Endothelial cell of umbilical vein (primary cell): ENCODE measurements at regions not wholly inside any gene's neighbourhood (a gene's known extent, or its start where the extent isn't known, plus 50 kb on each side); places are given as distances from the start of the nearest gene placed in this dataset.

ENCODE experiments used
- BruUV-seq: library from RNA; stranded (reverse); fragments of 400-500 nt; replicated peaks from 2 replicates; lab custom pipeline; 2021; lab: Mats Ljungman, UMichigan
- CTCF ChIA-PET: fragments of 300-600, 350-600 bp; sonication (Branson Sonifier 250); formaldehyde crosslinking; loops from one replicate; lab custom pipeline; 2021; ENCODE audit warnings: antibody characterized with exemption, inconsistent platforms; lab: Charles Lee
- POLR2A ChIA-PET: fragments of 300-600, 350-600 bp; sonication (Branson Sonifier 250); formaldehyde crosslinking; loops from one replicate; lab custom pipeline; 2021; ENCODE audit warnings: antibody characterized with exemption, inconsistent platforms; lab: Charles Lee
- DNase-seq: peaks from one replicate; pipeline ENCODE4 v3.0.0-alpha.2; 2011; ENCODE audit warnings: low read depth, low spot score
- FAIRE-seq: peaks from 2 replicates; lab custom pipeline; 2011; peaks lifted over from hg19 to GRCh38; lab: Jason Lieb, UNC
- H2AFZ ChIP-seq: 2 replicates; pipeline ENCODE4 v1.6.0; 2012; ENCODE audit warnings: low read depth, low read length, control low read depth, inconsistent platforms
- H3K27ac ChIP-seq: 2 replicates; pipeline ENCODE4 v1.5.1; 2011; ENCODE audit warnings: low read depth, mild to moderate bottlenecking, control low read depth, low read length, moderate library complexity; ENCODE audit not compliant: insufficient read depth
- H3K27me3 ChIP-seq, 2 experiments: 2 replicates each; pipeline versions ENCODE4 v1.6.0 to v1.6.1; 2011; ENCODE audit warnings: low read length in 2 of 2, mixed read lengths in 1 of 2; ENCODE audit not compliant: control insufficient read depth in 2 of 2, insufficient read depth in 2 of 2
- H3K36me3 ChIP-seq, 2 experiments: 2 replicates in 1 of 2; 3 replicates in 1 of 2; pipeline ENCODE4 v1.5.1; 2011; ENCODE audit warnings: low read length in 2 of 2, mild to moderate bottlenecking in 1 of 2, moderate library complexity in 1 of 2; ENCODE audit not compliant: control insufficient read depth in 2 of 2, insufficient read depth in 2 of 2; ENCODE audit errors: extremely low read depth in 1 of 2
- H3K4me1 ChIP-seq: 3 replicates; pipeline ENCODE4 v1.5.1; 2011; ENCODE audit warnings: mild to moderate bottlenecking, low read length; ENCODE audit not compliant: control insufficient read depth, insufficient read depth; ENCODE audit errors: extremely low read depth
- H3K4me2 ChIP-seq: 2 replicates; pipeline ENCODE4 v1.6.1; 2011; ENCODE audit warnings: low read length, control low read depth, mixed read lengths; ENCODE audit not compliant: insufficient read depth
- H3K4me3 ChIP-seq, 3 experiments: fragments of 200-600 bp in 1 of 3; sonication (generic), shearing (Covaris generic) in 1 of 3; replicated peaks in 1 of 3; 2 replicates each; pipeline ENCODE4 v1.5.1; 2011 to 2016; ENCODE audit warnings: control low read depth in 3 of 3, low read length in 3 of 3, mild to moderate bottlenecking in 2 of 3, inconsistent platforms in 1 of 3, low read depth in 1 of 3, moderate library complexity in 1 of 3; ENCODE audit not compliant: insufficient read depth in 1 of 3
- H3K79me2 ChIP-seq: 2 replicates; pipeline ENCODE4 v1.6.0; 2012; ENCODE audit warnings: low read length, inconsistent platforms; ENCODE audit not compliant: control insufficient read depth, insufficient read depth
- H3K9ac ChIP-seq: replicated peaks from 2 replicates; pipeline ENCODE3; 2011; ENCODE audit warnings: low read length, control low read depth; ENCODE audit not compliant: insufficient read depth; ENCODE audit errors: extremely low read depth
- H3K9me1 ChIP-seq: replicated peaks from 3 replicates; pipeline ENCODE4 v1.6.0; 2011; ENCODE audit warnings: mild to moderate bottlenecking, low read length; ENCODE audit not compliant: control insufficient read depth, insufficient read depth; ENCODE audit errors: extremely low read depth
- H3K9me3 ChIP-seq: replicated peaks from 2 replicates; pipeline ENCODE4 v1.5.1; 2012; ENCODE audit warnings: low read length, inconsistent platforms; ENCODE audit not compliant: control insufficient read depth, insufficient read depth
- H4K20me1 ChIP-seq: replicated peaks from 2 replicates; pipeline ENCODE3; 2011; ENCODE audit warnings: mild to moderate bottlenecking, low read length; ENCODE audit not compliant: control insufficient read depth, insufficient read depth; ENCODE audit errors: extremely low read depth
- EZH2 ChIP-seq: IDR thresholded peaks from 2 replicates; pipeline ENCODE4 v1.6.1; 2012; ENCODE audit warnings: borderline replicate concordance, low read depth, mild to moderate bottlenecking, moderate library complexity, low read length, inconsistent platforms; ENCODE audit not compliant: severe bottlenecking
- FOS ChIP-seq: IDR thresholded peaks from 2 replicates; pipeline ENCODE4 v1.6.1; 2011; ENCODE audit warnings: mild to moderate bottlenecking, low read length, moderate library complexity, borderline replicate concordance; ENCODE audit not compliant: insufficient read depth
- GATA2 ChIP-seq: IDR thresholded peaks from 2 replicates; pipeline ENCODE4 v1.7.0; 2011; ENCODE audit warnings: low read depth, mild to moderate bottlenecking, moderate library complexity, mixed read lengths, low read length; ENCODE audit not compliant: insufficient read length, insufficient read depth
- JUN ChIP-seq: IDR thresholded peaks from 2 replicates; pipeline ENCODE4 v1.6.1; 2011; ENCODE audit warnings: borderline replicate concordance, low read depth; ENCODE audit not compliant: insufficient read length, insufficient read depth
- MYC ChIP-seq: IDR thresholded peaks from one replicate; pipeline ENCODE4 v1.6.1; 2011; ENCODE audit warnings: mild to moderate bottlenecking, low read depth, low read length
- POLR2A ChIP-seq: IDR thresholded peaks from 2 replicates; pipeline ENCODE4 v1.6.1; 2012; ENCODE audit warnings: low read depth, mild to moderate bottlenecking, control low read depth, low read length
- POLR2AphosphoS5 ChIP-seq: IDR thresholded peaks from 2 replicates; pipeline ENCODE4 v1.6.1; 2012; ENCODE audit warnings: low read depth, mild to moderate bottlenecking, control low read depth, low read length, moderate library complexity; ENCODE audit not compliant: insufficient read depth
- dilution Hi-C: fragments of 300-500 bp; cut with MboI; formaldehyde crosslinking; loops from one replicate; pipeline ENCODE4 v1.15.0; 2019; ENCODE audit warnings: low sequenced_read_pairs; ENCODE audit not compliant: extremely low pct_ligation_motif_present
- intact Hi-C: fragments of 100-400 bp; cut with micrococcal nuclease; formaldehyde crosslinking; loops from one replicate; pipeline ENCODE4 v1.10.0; 2022
- TF ChIP-seq, protein P1 (sequence below), 2 donors: IDR thresholded peaks; 1 replicate in 1 of 2; 2 replicates in 1 of 2; pipeline ENCODE4 v1.5.1; 2011; ENCODE audit warnings: low read length in 2 of 2, mild to moderate bottlenecking in 2 of 2, moderate library complexity in 2 of 2, control low read depth in 1 of 2, inconsistent platforms in 1 of 2, low read depth in 1 of 2; ENCODE audit not compliant: insufficient read depth in 1 of 2; ENCODE audit errors: extremely low read depth in 1 of 2
- TF ChIP-seq, protein P2 (sequence below): IDR thresholded peaks from 2 replicates; pipeline ENCODE4 v1.6.1; 2011; ENCODE audit not compliant: insufficient read depth, insufficient read length

DNA sequence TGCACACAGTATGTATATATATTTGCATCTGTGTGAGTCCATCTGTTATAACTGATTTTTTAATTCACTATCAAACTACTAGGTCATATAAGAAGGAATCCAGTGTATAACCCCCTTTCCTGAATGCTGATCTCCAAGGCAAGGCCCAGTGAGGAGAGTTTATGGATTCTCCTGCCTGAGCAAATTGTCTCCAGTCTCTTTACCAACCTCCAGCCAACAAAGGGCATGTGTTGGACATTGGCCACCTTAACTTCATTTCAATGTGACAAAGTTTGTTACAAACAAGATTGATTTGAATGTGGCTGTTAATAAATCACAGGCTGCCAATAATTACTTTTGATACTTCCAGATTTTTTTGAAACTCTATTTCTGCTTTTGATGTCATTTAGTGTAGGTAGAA, 191.6 kb downstream of the HAO1 start:
- H3K79me2 ChIP-seq: no peaks in the 10 kb centered on the region
- H3K36me3 ChIP-seq: no peaks in the 10 kb centered on the region
- H2AFZ ChIP-seq: no peak overlapping the region
- no peak overlapping the region for H3K9ac ChIP-seq
- H4K20me1 ChIP-seq: no peaks in the 10 kb centered on the region
- intact Hi-C loops: no loop called here
- BruUV-seq: no TSS peak
- H3K9me3 ChIP-seq: no peaks in the 10 kb centered on the region
- FAIRE-seq (no peak), DNase-seq (no peak)
- TF ChIP-seq MYC (no peak), POLR2AphosphoS5 (no peak), JUN (no peak), POLR2A (no peak), EZH2 (no peak), GATA2 (no peak), FOS (no peak)
- TF ChIP-seq, protein P1, sequence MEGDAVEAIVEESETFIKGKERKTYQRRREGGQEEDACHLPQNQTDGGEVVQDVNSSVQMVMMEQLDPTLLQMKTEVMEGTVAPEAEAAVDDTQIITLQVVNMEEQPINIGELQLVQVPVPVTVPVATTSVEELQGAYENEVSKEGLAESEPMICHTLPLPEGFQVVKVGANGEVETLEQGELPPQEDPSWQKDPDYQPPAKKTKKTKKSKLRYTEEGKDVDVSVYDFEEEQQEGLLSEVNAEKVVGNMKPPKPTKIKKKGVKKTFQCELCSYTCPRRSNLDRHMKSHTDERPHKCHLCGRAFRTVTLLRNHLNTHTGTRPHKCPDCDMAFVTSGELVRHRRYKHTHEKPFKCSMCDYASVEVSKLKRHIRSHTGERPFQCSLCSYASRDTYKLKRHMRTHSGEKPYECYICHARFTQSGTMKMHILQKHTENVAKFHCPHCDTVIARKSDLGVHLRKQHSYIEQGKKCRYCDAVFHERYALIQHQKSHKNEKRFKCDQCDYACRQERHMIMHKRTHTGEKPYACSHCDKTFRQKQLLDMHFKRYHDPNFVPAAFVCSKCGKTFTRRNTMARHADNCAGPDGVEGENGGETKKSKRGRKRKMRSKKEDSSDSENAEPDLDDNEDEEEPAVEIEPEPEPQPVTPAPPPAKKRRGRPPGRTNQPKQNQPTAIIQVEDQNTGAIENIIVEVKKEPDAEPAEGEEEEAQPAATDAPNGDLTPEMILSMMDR (IDR thresholded peaks at IDR 0.05; ENCODE audit: extremely low read depth in 1 of 2, insufficient read depth in 1 of 2, low read depth in 1 of 2, low read length in 2 of 2): no peak
- TF ChIP-seq, protein P2, sequence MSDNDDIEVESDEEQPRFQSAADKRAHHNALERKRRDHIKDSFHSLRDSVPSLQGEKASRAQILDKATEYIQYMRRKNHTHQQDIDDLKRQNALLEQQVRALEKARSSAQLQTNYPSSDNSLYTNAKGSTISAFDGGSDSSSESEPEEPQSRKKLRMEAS: no peak
- no peak overlapping the region for H3K4me2 ChIP-seq
- no peak overlapping the region for H3K4me3 ChIP-seq
- dilution Hi-C loops: no loop called here
- no peaks in the 10 kb centered on the region for H3K27me3 ChIP-seq
- no peaks in the 10 kb centered on the region for H3K9me1 ChIP-seq
- no peak overlapping the region for H3K27ac ChIP-seq
- CTCF ChIA-PET: interaction anchor here (1.2 kb wide), 1 partner anchor 8 kb away, joined by 3 read pairs; no protein-coding TSS in a partner anchor
- H3K4me1 ChIP-seq: no peaks in the 10 kb centered on the region
- POLR2A ChIA-PET: no interaction called here
